CD14-positive monocyte (primary cell): ENCODE measurements at regions not wholly inside any gene's neighbourhood (a gene's known extent, or its start where the extent isn't known, plus 50 kb on each side); places are given as distances from the start of the nearest gene placed in this dataset.

ENCODE experiments used
- DNase-seq, 3 donors: peaks; one replicate each; pipeline ENCODE4 v3.0.0-alpha.2; 2011 to 2022
- H2AFZ ChIP-seq: 2 replicates; pipeline ENCODE4 v1.6.0; 2012; ENCODE audit warnings: mild to moderate bottlenecking, low read depth, low read length, inconsistent platforms; ENCODE audit not compliant: insufficient read depth, poor library complexity, severe bottlenecking
- H3K27ac ChIP-seq, 2 donors: 1 replicate in 1 of 2; 2 replicates in 1 of 2; pipeline ENCODE4 v1.5.1; 2012 to 2013; ENCODE audit warnings: low read length in 2 of 2, control low read depth in 1 of 2, inconsistent platforms in 1 of 2, low read depth in 1 of 2, mild to moderate bottlenecking in 1 of 2
- H3K27me3 ChIP-seq, 2 donors: one replicate each; pipeline versions ENCODE4 v1.6.0 to v1.6.1; 2011 to 2013; ENCODE audit warnings: low read length in 2 of 2; ENCODE audit not compliant: control insufficient read depth in 2 of 2, insufficient read depth in 2 of 2
- H3K36me3 ChIP-seq, 2 donors: replicated peaks in 1 of 2; 1 replicate in 1 of 2; 2 replicates in 1 of 2; pipeline versions ENCODE4 v1.5.1 to v1.6.1; 2012 to 2013; ENCODE audit warnings: low read length in 2 of 2, control low read depth in 1 of 2, inconsistent platforms in 1 of 2, mild to moderate bottlenecking in 1 of 2; ENCODE audit not compliant: insufficient read depth in 2 of 2, control insufficient read depth in 1 of 2
- H3K4me1 ChIP-seq, 2 donors: 1 replicate in 1 of 2; 2 replicates in 1 of 2; pipeline versions ENCODE4 v1.5.1 to v1.6.1; 2012 to 2013; ENCODE audit warnings: low read length in 2 of 2, control low read depth in 1 of 2, inconsistent platforms in 1 of 2, mild to moderate bottlenecking in 1 of 2, moderate library complexity in 1 of 2; ENCODE audit not compliant: insufficient read depth in 2 of 2, control insufficient read depth in 1 of 2
- H3K4me2 ChIP-seq: replicated peaks from 2 replicates; pipeline ENCODE3; 2012; ENCODE audit warnings: low read length, moderate library complexity, mild to moderate bottlenecking; ENCODE audit not compliant: poor library complexity, severe bottlenecking; ENCODE audit errors: extremely low read depth
- H3K4me3 ChIP-seq, 3 experiments: fragments of 200-600 bp in 1 of 3; sonication (generic) in 1 of 3; replicated peaks in 1 of 3; 1 replicate in 2 of 3; 2 replicates in 1 of 3; pipeline ENCODE4 v1.5.1; 2011 to 2013; ENCODE audit warnings: low read length in 3 of 3, mild to moderate bottlenecking in 3 of 3, control low read depth in 2 of 3, low read depth in 2 of 3, inconsistent platforms in 1 of 3, moderate library complexity in 1 of 3
- H3K79me2 ChIP-seq: 2 replicates; pipeline ENCODE4 v1.6.0; 2012; ENCODE audit warnings: mild to moderate bottlenecking, control low read depth, inconsistent platforms, low read length, moderate library complexity; ENCODE audit not compliant: insufficient read depth
- H3K9ac ChIP-seq: 2 replicates; pipeline ENCODE4 v1.6.0; 2017; ENCODE audit warnings: low read length, mild to moderate bottlenecking; ENCODE audit not compliant: insufficient read depth, poor library complexity, severe bottlenecking
- H3K9me3 ChIP-seq, 2 donors: replicated peaks in 1 of 2; 1 replicate in 1 of 2; 2 replicates in 1 of 2; pipeline versions ENCODE4 v1.5.1 to v1.6.1; 2012 to 2013; ENCODE audit warnings: low read length in 2 of 2, control low read depth in 1 of 2; ENCODE audit not compliant: control insufficient read depth in 1 of 2, insufficient read depth in 1 of 2
- H4K20me1 ChIP-seq: 2 replicates; pipeline ENCODE4 v1.6.0; 2012; ENCODE audit warnings: mild to moderate bottlenecking, low read length, control low read depth, moderate library complexity; ENCODE audit not compliant: insufficient read depth
- H3K27ac Mint-ChIP-seq, 7 donors: one replicate each; pipeline ENCODE4 v1.8.0; 2020; ENCODE audit warnings: mild to moderate bottlenecking in 7 of 7, mixed read lengths in 7 of 7, moderate library complexity in 6 of 7, inconsistent platforms in 2 of 7
- H3K27me3 Mint-ChIP-seq, 3 donors: one replicate each; pipeline ENCODE4 v1.8.0; 2021 to 2022; ENCODE audit warnings: low read depth in 3 of 3, mild to moderate bottlenecking in 3 of 3, mixed read lengths in 3 of 3, moderate library complexity in 3 of 3, inconsistent platforms in 1 of 3
- H3K36me3 Mint-ChIP-seq, 2 donors: one replicate each; pipeline ENCODE4 v1.8.0; 2020; ENCODE audit warnings: mixed read lengths in 2 of 2, inconsistent platforms in 1 of 2, mild to moderate bottlenecking in 1 of 2
- H3K4me1 Mint-ChIP-seq: one replicate; pipeline ENCODE4 v1.8.0; 2020; ENCODE audit warnings: mild to moderate bottlenecking, mixed read lengths
- H3K4me3 Mint-ChIP-seq, 2 donors: one replicate each; pipeline ENCODE4 v1.8.0; 2020; ENCODE audit warnings: mild to moderate bottlenecking in 2 of 2, mixed read lengths in 2 of 2, moderate library complexity in 1 of 2
- H3K9me3 Mint-ChIP-seq, 7 donors: one replicate each; pipeline ENCODE4 v1.8.0; 2020 to 2022; ENCODE audit warnings: mixed read lengths in 7 of 7, mild to moderate bottlenecking in 6 of 7, moderate library complexity in 6 of 7, inconsistent platforms in 2 of 7
- WGBS: methylation state at CpG from one replicate; pipeline ENCODE4 v1.1.5; 2013; ENCODE audit warnings: missing lambda C conversion rate; ENCODE audit not compliant: insufficient coverage; 5-methylcytosine and 5-hydroxymethylcytosine counted together
- intact Hi-C, 2 donors: fragments of 100-400 bp; cut with micrococcal nuclease; formaldehyde crosslinking; loops; one replicate each; pipeline versions ENCODE4 v1.15.0 to v1.15.1; 2023
- TF ChIP-seq, protein P1 (sequence below): fragments of 200-600 bp; IDR thresholded peaks from one replicate; pipeline ENCODE4 v1.8.0; 2022; ENCODE audit warnings: antibody characterized with exemption, mild to moderate bottlenecking

GRCh38 chr2:147509821-147510220 is 335.0 kb upstream of the ACVR2A start:
- H3K9me3 ChIP-seq = peaks cover 0 to 8% of the 10 kb centered on the region in 2 donors
- Mint-ChIP-seq H3K27me3 (peaks cover 0 to 2% (median 0%) of the 10 kb centered on the region in 3 donors), H3K4me1 (peaks cover 16% of the 10 kb centered on the region), H3K9me3 (peaks cover 3 to 13% (median 5%) of the 10 kb centered on the region in 7 donors), H3K36me3 (no peaks in the 10 kb centered on the region), H3K4me3 (no peak overlapping the region), H3K27ac (no peak overlapping the region)
- peaks cover 8 to 15% of the 10 kb centered on the region in 2 donors for H3K4me1 ChIP-seq
- no peak overlapping the region for H3K9ac ChIP-seq
- H3K27me3 ChIP-seq = no peaks in the 10 kb centered on the region
- H3K4me2 ChIP-seq = no peak overlapping the region
- TF ChIP-seq, protein P1, sequence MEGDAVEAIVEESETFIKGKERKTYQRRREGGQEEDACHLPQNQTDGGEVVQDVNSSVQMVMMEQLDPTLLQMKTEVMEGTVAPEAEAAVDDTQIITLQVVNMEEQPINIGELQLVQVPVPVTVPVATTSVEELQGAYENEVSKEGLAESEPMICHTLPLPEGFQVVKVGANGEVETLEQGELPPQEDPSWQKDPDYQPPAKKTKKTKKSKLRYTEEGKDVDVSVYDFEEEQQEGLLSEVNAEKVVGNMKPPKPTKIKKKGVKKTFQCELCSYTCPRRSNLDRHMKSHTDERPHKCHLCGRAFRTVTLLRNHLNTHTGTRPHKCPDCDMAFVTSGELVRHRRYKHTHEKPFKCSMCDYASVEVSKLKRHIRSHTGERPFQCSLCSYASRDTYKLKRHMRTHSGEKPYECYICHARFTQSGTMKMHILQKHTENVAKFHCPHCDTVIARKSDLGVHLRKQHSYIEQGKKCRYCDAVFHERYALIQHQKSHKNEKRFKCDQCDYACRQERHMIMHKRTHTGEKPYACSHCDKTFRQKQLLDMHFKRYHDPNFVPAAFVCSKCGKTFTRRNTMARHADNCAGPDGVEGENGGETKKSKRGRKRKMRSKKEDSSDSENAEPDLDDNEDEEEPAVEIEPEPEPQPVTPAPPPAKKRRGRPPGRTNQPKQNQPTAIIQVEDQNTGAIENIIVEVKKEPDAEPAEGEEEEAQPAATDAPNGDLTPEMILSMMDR = no peak
- intact Hi-C loops = no loop called here
- no peak overlapping the region for H3K27ac ChIP-seq
- no peak overlapping the region for H3K4me3 ChIP-seq
- no peak overlapping the region for H2AFZ ChIP-seq
- H3K36me3 ChIP-seq = no peaks in the 10 kb centered on the region
- no peaks in the 10 kb centered on the region for H3K79me2 ChIP-seq
- no peak for DNase-seq
- no peaks in the 10 kb centered on the region for H4K20me1 ChIP-seq

DNA sequence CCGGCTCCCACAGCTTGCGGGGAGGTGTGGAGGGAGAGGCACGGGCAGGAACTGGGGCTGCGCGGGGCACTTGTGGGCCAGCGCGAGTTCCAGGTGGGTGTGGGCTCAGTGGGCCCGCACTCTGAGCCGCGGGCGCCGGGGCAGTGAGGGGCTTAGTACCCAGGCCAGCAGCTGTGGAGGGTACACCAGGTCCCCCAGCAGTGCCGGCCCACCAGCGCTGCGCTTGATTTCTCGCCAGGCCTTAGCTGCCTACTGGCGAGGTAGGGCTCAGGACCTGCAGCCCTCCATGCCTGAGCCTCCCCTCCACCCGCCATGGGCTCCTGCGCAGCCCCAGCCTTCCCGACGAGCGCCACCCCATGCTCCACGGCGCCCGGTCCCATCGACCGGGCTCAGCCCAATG is 337.9 kb upstream of the ACVR2A start:
- Histone ChIP-seq H2AFZ (no peak overlapping the region), H3K4me2 (no peak overlapping the region), H3K4me3 (no peak overlapping the region), H3K9ac (no peak overlapping the region), H3K9me3 (peaks cover 0 to 8% of the 10 kb centered on the region in 2 donors), H4K20me1 (no peaks in the 10 kb centered on the region), H3K79me2 (no peaks in the 10 kb centered on the region), H3K36me3 (no peaks in the 10 kb centered on the region), H3K27ac (no peak overlapping the region), H3K4me1 (peaks cover 8% of the 10 kb centered on the region in 2 donors), H3K27me3 (no peaks in the 10 kb centered on the region)
- Mint-ChIP-seq H3K36me3 (no peaks in the 10 kb centered on the region), H3K27me3 (peaks cover 0 to 2% (median 0%) of the 10 kb centered on the region in 3 donors), H3K4me1 (peaks cover 9% of the 10 kb centered on the region), H3K4me3 (no peak overlapping the region), H3K27ac (no peak overlapping the region), H3K9me3 (peaks cover 3 to 11% (median 5%) of the 10 kb centered on the region in 7 donors)
- intact Hi-C loops = no loop called here
- 97% methylated on average over 27 of the region's 27 CpGs for WGBS
- DNase-seq = no peak
- TF ChIP-seq, protein P1 = no peak
